Thyroid gland (tissue), 4 donors: ENCODE measurements at regions not wholly inside any gene's neighbourhood (a gene's known extent, or its start where the extent isn't known, plus 50 kb on each side); places are given as distances from the start of the nearest gene placed in this dataset.

Experiments used
- CTCF ChIP-seq, 6 experiments: fragments of 200-600 bp in 3 of 6; fragments of 450-650 bp in 3 of 6; sonication (generic) in 3 of 6; IDR thresholded peaks; one replicate each; pipeline ENCODE4 v1.5.1; 2016 to 2019; ENCODE audit warnings: antibody characterized with exemption in 6 of 6, mild to moderate bottlenecking in 2 of 6, inconsistent platforms in 1 of 6, moderate library complexity in 1 of 6
- POLR2A ChIP-seq, 2 donors: fragments of 450-650 bp; IDR thresholded peaks; one replicate each; pipeline ENCODE4 v1.6.1; 2017; ENCODE audit warnings: antibody characterized with exemption in 2 of 2, mild to moderate bottlenecking in 2 of 2, moderate library complexity in 1 of 2

DNA sequence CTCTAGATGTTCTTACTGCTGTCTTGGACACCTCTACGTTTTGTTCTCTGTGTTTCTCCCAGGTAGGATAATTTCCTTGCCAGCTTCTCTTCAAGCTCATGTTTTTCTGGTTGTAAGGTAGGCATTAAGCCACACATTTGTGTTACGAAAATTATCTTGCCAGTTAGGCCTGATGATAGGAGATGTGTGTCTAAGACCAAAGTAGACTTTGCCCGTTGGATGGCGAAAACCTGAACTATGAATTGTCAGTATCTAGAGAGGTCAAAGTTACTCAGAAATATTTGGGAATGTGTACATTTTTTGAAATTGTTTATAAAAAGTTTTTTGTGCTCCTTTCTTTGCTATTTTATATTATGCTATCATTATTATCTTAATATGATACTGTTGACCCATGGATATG lies 72.8 kb downstream of the FHIP1A start:
- TF ChIP-seq POLR2A (IDR thresholded peaks at IDR 0.05) (no peak), CTCF (IDR thresholded peaks at IDR 0.05) (no peak)
